BJ (cell line): ENCODE measurements at regions not wholly inside any gene's neighbourhood (a gene's known extent, or its start where the extent isn't known, plus 50 kb on each side); places are given as distances from the start of the nearest gene placed in this dataset.

ENCODE experiments used
- CTCF ChIA-PET: fragments of 350-600 bp; formaldehyde crosslinking; extraction: SDS; loops from one replicate; lab custom pipeline; 2021; ENCODE audit warnings: antibody characterized with exemption, inconsistent platforms; lab: Yijun Ruan, JAX
- POLR2A ChIA-PET: fragments of 300-600 bp; sonication (Branson Sonifier 250); formaldehyde crosslinking; extraction: SDS; loops from one replicate; lab custom pipeline; 2021; ENCODE audit warnings: antibody characterized with exemption; lab: Charles Lee
- DNase-seq: peaks from one replicate; pipeline ENCODE4 v3.0.0-alpha.2; 2011; ENCODE audit warnings: low read depth
- H3K27me3 ChIP-seq: 2 replicates; pipeline ENCODE4 v1.6.0; 2011; ENCODE audit warnings: low read length; ENCODE audit not compliant: control insufficient read depth, insufficient read depth
- H3K36me3 ChIP-seq: 2 replicates; pipeline ENCODE4 v1.5.1; 2011; ENCODE audit warnings: low read length; ENCODE audit not compliant: control insufficient read depth, insufficient read depth
- H3K4me3 ChIP-seq: 2 replicates; pipeline ENCODE4 v1.5.1; 2011; ENCODE audit warnings: low read depth, mild to moderate bottlenecking, control low read depth, low read length
- TF ChIP-seq, protein P1 (sequence below): IDR thresholded peaks from 2 replicates; pipeline ENCODE4 v1.5.1; 2011; ENCODE audit warnings: low read depth, mild to moderate bottlenecking, control low read depth, inconsistent platforms, low read length, moderate library complexity; ENCODE audit not compliant: insufficient read depth

DNA sequence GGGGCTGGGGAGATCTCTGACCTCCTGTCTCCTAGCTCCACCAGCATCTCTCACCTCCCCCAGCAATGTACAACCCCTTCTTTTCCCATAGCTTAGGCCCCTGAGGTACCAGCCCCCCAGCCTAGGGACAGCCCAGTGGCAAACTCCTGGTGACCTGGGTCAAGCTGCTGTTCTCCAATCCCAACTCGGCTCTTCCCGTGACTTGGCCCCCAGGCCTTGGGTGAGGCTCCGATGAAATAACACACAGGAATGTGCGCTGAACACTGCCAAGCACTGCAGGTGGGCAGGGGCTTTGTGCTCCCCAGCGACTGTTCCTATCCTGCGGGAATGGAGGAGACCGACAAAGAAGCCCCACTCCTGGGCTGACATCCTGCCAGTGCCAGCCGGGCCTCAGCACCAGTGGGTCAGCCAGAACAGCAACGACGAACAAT lies 63.7 kb upstream of the AMZ2 start:
- CTCF ChIA-PET, result interaction anchor here (1.8 kb wide), 2 partner anchors 11 to 27 kb away, joined by 8 to 9 read pairs; no protein-coding TSS in a partner anchor

DNA sequence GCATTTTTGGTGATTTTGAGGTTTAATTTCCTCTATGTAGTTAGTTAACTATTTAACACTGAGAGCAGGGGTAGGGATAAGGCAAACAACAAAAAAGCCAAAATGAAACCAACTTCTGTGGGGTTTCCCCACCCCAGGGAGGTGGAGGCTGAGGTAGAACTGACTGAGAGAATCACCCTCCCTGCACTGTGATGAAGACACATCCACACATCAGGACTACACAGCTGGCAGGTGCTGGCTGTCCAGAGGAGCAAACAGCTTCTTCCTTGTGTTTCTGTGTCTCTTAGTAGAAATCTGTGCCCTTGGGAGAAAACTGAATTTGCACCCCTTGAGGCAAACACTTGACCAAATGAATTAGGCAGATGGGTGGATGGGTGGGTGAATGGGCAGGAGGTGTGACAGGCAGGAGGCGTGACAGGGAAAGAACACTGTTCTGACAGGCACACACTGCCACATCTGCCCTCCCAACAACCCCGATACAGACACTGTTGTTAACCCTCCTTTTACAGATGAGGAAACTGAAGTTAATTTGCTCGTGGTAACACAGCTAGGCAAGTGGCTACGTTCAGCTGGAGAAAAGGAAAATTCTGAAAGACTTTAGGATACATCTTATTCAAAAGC lies 62.9 kb upstream of the AMZ2 start:
- H3K4me3 ChIP-seq, result no peak overlapping the region
- TF ChIP-seq, protein P1, sequence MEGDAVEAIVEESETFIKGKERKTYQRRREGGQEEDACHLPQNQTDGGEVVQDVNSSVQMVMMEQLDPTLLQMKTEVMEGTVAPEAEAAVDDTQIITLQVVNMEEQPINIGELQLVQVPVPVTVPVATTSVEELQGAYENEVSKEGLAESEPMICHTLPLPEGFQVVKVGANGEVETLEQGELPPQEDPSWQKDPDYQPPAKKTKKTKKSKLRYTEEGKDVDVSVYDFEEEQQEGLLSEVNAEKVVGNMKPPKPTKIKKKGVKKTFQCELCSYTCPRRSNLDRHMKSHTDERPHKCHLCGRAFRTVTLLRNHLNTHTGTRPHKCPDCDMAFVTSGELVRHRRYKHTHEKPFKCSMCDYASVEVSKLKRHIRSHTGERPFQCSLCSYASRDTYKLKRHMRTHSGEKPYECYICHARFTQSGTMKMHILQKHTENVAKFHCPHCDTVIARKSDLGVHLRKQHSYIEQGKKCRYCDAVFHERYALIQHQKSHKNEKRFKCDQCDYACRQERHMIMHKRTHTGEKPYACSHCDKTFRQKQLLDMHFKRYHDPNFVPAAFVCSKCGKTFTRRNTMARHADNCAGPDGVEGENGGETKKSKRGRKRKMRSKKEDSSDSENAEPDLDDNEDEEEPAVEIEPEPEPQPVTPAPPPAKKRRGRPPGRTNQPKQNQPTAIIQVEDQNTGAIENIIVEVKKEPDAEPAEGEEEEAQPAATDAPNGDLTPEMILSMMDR, result no peak
- ChIA-PET POLR2A (no interaction called here), CTCF (interaction anchor here (1.8 to 3.0 kb wide), 2 partner anchors 12 kb away, joined by 9 to 16 read pairs; no protein-coding TSS in a partner anchor)
- no peaks in the 10 kb centered on the region for H3K36me3 ChIP-seq
- no peaks in the 10 kb centered on the region for H3K27me3 ChIP-seq
- DNase-seq, result no peak

More for the DNA sequence above, 63.7 kb upstream of the AMZ2 start:
- POLR2A ChIA-PET, result no interaction called here
- no peak for DNase-seq
- Histone ChIP-seq H3K4me3 (no peak overlapping the region), H3K27me3 (no peaks in the 10 kb centered on the region), H3K36me3 (no peaks in the 10 kb centered on the region)
- TF ChIP-seq, protein P1, result no peak

DNA sequence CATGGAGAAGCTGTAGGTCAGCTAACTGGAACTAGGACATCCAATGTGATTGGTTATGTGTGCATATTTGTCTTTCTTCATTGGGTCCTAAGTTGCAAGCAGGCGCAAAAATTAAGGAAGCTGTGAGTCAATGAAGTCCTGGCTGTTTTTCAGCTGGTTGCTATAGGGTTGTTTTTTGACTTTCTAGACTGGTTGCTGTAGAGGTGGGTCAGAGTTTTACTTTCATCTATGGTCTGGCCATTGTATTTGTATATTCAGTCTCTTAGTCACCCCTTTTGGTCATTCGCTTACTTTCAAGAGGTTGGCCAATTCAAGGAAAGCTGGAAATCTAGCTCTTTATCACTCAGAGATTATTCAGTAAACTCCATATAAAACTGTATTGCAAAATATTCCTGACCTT lies 62.0 kb upstream of the AMZ2 start:
- CTCF ChIA-PET, result interaction anchor here (0.9 to 3.0 kb wide), 2 partner anchors 13 to 14 kb away, joined by 3 to 16 read pairs; no protein-coding TSS in a partner anchor
- no peaks in the 10 kb centered on the region for H3K27me3 ChIP-seq
- H3K4me3 ChIP-seq, result no peak overlapping the region
- POLR2A ChIA-PET, result no interaction called here
- H3K36me3 ChIP-seq, result no peaks in the 10 kb centered on the region
- no peak for DNase-seq
- TF ChIP-seq, protein P1, result no peak

DNA sequence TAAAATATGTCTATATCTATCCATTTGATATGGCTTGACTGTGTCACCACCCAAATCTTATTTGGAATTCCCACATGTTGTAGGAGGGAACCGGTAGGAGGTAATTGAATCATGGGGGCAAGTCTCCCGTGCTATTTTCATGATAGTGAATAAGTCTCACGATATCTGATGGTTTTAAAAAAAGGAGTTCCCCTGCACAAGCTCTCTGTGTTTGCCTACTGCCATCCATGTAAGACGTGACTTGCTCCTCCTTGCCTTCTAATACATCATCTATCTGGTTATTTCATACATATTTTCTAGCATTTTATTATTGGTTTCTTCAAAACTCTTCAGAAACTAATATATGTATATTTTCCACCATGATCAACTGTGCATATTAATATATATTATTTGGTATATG lies 57.3 kb upstream of the AMZ2 start:
- TF ChIP-seq, protein P1, result no peak
- ChIA-PET CTCF (interaction anchor here (0.6 to 1.3 kb wide), 2 partner anchors 10 to 142 kb away, joined by 3 to 7 read pairs; no protein-coding TSS in a partner anchor), POLR2A (no interaction called here)
- no peak overlapping the region for H3K4me3 ChIP-seq
- peaks cover 5% of the 10 kb centered on the region for H3K27me3 ChIP-seq
- no peak for DNase-seq
- H3K36me3 ChIP-seq, result no peaks in the 10 kb centered on the region

DNA sequence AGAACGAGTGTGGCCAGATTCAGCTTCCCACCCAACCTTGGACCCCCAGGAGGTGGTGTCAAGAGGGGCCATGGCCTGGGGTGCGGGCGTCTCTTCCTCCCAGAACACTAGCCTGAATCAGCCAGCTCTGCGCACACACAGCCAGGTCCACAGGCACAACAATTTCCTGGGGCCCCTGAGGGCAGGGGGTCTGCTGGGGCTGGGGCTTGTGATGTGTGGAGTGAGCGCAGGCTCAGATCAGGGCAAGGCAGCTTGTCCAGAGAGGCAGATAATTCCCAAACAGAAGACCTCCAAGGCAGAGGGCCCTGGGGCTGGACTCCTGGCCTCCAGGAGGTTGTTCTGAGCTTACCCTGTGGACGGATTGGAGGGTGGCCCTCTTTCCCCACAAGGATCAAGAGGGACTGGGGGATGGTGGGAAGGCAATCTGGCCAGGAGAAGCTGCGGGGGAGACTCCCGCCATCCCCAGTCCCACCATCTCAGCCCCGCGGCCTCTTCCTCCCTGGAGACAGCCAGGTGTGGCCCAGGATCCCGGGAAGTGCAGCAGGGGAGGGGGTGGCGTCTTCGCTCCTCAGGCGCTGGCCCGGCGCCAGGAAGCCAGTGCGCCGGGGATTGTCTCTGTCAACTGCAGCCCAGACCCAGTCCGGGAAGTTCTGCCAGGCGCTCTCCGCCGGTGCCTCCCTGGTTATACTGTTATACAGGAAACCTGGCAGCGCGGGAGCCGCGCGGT lies 52.0 kb upstream of the AMZ2 start:
- H3K36me3 ChIP-seq, result no peaks in the 10 kb centered on the region
- DNase-seq, result no peak
- TF ChIP-seq, protein P1, result no peak
- POLR2A ChIA-PET, result no interaction called here
- CTCF ChIA-PET, result interaction anchor here (1.1 kb wide), 1 partner anchor 268 kb away, joined by 3 read pairs; no protein-coding TSS in a partner anchor
- peaks cover 49% of the 10 kb centered on the region for H3K27me3 ChIP-seq
- H3K4me3 ChIP-seq, result no peak overlapping the region
